NCI-H460 (cell line): ENCODE measurements at regions not wholly inside any gene's neighbourhood (a gene's known extent, or its start where the extent isn't known, plus 50 kb on each side); places are given as distances from the start of the nearest gene placed in this dataset.

ENCODE experiments used
- DNase-seq: peaks from one replicate; pipeline ENCODE4 v3.0.0-alpha.2; 2016; ENCODE audit warnings: low read depth; ENCODE audit errors: extremely low read depth

DNA sequence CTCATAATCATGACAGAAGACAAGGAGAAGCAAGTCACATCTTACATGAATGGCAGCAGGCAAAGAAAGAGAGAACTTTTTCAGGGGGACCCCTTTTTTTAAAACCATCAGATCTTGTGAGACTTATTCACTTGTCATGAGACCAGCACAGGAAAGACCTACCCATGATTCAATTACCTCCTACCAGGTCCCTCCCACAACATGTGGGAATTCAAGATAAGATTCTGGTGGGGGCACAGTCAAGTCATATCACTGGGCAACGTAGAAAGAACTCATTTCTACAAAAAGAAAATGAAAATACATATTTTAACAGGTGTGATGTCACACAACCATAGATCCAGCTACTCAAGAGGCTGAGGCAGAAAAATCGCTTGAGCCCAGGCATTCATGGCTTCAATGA is 304.1 kb downstream of the IPMK start:
- DNase-seq, result no peak

DNA sequence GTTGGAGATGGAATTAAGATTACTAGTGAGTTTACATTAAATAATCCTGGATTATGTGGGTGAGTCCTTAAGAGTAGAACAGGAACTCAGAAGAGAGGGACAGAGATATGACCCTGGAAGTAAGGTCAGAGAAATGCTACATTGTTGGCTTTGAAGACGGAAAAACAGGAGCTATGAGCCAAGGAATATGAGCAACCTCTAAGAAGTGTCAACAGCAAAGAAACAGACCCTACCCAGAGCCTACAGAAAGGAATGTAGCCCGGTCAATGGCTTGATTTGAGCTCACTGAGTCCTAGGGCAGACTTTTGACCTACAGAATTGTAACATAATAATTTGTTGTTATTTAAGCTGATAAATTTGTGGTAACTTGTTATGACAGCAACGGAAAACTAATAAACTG is 304.9 kb downstream of the IPMK start:
- no peak for DNase-seq

DNA sequence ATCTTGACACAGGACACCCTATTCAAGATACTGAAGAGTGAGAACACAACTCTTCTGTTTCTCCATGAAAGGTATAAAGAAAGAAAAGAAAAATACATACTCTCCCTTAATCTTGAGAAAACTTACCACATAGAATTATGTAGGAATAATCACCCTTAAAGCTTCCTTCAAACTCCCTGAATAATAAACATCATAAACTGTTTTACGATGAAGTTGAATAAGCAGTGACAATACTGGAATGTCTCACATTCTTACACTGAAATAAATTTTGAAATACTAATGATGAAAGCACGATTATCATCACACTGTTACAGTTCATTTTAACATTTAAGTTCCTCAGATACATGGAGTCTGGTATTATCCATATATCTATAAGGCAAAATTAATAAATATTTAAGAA is 306.2 kb downstream of the IPMK start:
- DNase-seq, result no peak

DNA sequence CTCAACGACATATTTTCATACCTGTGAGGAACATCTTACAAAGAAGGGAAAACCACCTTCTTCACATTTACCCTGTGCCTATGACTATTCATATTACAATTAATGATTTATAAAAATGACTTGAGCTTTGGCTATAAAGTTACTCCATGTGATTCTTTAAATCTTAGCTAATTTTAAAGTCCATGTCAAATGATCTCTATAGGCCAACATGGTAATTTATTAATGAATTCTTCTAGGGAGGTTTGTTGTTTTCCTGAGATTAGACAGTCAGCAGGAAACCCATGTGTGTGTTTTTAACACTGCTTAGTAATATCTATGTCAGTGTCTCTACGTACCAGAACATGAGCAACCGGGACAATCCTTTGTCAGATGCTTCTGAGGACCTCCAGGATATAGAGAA is 307.3 kb downstream of the IPMK start:
- DNase-seq, result no peak

DNA sequence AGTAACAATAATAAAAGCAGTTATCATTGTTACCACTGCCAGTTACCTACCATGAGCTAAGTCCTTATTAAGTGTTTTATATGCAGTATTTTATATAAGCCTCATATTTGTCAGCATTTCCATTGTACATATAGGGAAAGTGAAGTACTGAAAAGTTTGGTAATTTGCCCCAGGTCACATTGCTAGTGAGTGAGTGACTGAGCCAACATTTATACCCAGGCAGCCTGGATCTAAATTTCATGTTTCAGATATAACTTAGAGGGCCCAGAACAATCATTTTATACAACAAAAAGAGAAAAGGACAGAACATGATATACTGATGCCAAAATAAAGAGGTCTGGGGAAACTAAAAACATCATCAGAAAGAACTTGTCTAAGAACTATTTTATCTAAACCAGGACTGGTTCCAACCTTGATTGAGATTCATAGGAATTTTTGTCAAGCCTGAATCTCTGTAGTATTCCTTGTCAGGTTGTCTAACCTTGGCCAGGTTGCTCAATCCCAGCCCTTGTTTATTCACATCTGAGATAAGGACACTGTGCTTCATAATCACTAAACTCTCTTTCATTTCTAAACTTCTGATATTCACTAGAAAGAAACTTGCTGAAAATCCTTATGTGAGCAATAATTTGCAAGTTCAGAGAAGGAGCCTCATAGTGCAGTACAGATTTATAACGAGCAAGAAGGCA is 308.2 kb downstream of the IPMK start:
- no peak for DNase-seq

DNA sequence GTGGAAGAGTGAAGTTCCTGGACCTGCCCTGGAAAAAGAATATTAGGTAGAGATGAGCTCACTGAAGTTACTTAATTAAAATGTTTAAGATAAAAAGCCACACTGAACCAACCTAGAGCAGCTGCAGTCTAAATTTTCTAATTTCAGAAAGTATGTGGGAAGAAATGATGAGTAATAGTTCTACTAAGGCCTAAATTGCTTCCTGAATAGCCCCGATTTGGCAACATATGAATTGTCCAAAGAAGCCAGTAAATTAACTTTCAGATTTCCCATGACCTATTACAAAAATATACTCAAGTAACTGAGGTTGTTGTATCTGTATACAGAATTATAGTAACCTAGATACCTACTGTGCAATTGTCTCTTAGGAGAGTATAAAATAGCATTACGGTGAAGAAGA is 312.6 kb downstream of the IPMK start:
- no peak for DNase-seq

DNA sequence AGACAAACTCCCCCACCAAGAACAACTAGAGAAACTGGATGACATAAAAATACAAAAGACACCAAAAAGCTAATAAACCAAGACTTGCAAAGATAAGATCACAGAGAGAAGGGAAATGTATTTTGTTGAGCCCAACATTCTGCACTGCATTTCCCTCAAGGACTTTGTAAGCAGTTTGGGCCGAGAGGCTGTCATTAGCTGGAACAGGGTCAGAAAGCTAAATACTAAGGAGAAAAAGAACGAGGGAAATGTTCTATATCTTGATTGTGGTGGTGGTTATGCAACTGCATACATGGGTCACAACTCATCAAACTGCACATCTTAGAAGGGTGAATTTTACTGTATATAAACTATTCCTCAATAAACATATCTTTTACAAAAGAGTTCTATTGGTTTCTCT is 315.0 kb downstream of the IPMK start:
- no peak for DNase-seq

DNA sequence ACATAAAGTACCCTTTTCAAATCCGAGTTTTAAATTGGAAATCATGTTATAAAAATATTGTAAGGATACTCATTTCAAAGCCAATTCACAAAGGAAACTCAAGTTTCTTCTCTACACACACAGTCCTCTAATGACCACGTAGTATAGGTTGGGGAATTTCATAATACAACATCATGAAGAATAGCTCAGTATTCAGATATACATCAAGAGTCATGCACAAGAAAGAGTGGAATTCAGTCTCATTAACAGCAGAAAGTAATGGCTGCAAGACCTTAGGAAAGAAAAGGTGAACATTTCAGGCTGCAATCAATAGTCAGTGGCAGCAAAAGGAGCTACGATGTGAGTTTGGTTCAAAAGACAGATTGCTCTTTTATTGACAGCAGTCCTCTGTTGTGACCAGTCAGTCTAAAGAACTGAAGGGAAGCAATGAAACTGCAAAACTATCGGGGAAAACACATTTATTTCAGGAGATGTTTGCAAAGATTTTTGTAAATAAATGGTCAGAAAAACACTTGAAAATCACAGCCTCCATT is 317.2 kb downstream of the IPMK start:
- DNase-seq, result no peak

DNA sequence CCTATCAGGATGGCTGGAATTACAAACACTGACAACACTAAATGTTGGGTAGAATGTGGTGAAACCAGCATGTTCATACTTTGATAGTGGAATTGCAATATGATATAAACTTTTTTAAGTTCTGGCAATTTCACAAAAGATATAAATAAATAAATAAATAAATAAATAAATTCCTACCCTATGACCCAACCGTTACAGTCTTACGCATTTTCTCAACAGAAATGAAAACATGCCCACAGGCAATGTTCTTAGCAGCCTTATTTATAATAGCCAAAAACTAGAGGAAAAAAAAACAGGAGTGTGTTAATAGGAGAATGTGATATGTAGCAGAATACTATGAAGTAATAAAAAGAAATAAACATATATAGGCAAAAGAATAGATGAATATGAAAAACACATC is 318.9 kb downstream of the IPMK start:
- DNase-seq, result peak; percentile 27

DNA sequence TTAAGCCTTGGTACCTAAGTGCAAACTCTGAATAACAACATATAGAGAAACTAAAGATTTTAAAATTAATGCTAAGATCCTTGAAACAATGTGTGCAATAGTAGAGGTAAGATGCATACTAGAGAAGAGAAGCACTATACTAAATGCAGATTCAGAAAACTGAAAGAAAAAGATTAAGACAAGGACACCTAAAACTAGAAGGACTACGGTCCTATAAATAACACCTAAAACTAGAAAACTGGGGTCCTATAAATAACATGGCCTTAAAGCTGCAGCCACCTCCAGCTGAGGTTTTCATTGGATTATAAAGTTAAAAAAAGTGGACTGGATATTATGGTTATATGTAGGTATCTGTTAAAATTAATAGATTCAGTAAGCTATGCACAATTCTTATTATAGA is 320.9 kb downstream of the IPMK start:
- DNase-seq, result no peak

DNA sequence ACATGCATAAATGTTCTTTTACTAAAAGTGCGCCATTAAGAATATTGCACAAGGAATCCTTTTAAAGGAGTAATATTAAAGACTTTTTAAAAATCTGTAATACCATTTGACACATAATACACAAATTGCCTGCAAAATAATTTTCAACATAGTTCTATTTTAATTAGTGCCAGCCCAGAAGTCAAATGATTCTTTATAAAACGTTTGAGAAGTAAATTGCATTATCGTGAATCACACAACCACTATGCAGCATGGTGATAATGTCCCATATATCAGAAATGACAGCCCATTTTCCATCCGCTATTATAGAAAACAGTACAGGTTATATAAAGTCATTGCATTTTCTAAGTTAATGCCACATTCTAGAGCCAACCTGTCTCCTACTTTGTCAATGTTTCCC is 324.0 kb downstream of the IPMK start:
- no peak for DNase-seq

DNA sequence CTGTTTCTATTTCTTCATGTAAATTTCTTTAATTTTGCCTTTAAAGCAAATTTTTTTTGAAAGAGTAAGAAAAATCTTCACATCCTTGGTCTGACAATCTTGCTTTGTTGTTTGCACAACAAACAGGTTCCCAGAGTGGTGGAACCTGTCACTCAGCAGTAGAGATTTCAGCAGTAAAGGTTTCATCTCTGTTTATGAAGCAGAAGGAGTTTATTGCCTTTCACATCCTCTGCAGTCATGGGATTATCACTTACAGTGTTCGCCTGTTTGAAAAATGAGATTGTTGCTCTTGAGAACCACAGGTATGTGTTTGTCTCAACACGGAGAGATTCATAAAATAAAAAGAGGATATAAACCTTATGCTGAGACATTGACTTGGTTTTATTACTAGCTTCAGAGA is 342.6 kb downstream of the IPMK start:
- DNase-seq, result no peak

DNA sequence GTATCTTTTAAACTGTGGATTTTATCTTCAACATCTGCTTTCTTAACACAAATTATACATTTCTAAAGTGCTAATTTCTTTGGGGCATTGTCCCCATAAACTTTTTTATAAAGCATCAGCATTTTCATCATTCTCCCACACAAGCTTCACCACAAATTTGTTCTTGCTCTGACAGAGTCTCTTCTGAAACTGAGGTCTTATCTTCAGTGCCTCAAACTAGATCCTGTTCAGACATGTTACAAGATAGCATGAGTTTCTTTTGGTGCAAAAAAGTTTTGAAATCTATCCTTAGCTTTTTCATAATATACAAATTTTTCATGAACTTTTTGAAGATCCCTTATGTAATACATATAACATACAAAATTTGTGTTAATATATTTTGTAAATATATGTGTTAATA is 346.6 kb downstream of the IPMK start:
- no peak for DNase-seq

DNA sequence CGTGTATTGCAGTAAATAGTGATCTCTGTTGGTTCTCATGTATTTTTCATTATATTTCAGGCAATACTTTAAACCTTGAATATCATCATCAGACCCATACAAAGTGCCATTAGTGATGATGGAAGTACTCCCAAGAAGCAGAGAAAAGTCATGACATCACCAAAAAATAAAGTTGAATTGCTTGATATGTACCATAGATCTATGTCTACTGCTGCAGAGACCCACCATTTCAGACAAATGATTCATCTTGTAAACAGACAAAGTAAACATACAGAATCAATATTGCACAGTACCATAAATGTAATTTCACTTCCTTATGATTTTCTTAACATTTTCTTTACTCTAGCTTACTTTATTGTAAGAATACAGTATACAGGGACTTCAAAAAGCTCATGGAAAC is 347.8 kb downstream of the IPMK start:
- DNase-seq, result peak; percentile 3

DNA sequence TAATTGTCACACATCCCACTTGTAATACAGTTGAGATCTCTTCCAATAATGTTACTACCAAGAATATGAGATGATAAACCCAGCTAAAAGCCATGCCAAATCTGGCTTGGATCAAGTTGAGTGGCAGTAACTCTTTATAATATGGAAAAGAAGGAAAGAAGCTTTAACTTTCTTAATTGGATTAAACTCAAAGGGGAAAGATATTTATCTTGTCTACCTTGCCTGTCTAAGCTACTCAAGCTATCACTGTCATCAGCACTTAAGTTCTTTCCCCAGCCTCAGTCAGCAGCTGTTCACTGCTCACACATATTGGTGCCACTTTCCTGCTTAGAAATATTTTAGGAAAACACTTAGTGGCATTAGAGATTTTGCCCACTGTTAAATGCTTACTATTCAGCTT is 350.7 kb downstream of the IPMK start:
- no peak for DNase-seq

DNA sequence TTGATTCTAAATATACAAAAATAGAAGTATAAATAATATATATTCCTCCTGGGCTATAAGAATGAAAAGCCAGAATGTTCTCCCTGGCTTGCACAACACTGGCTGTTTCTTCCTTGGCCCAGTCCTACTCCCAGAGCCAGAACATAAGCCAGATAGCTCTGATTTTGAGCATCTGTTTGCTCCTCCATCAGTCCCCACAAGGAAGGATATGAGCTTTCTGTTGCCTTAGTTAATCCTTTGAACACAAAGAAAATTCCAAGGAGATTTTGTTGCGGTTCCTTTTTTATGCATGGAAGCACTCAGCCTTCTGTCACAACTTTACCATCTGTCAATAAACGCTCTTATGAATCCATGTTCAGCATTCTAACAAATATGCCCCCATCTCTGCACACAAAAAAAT is 361.8 kb downstream of the IPMK start:
- DNase-seq, result no peak

DNA sequence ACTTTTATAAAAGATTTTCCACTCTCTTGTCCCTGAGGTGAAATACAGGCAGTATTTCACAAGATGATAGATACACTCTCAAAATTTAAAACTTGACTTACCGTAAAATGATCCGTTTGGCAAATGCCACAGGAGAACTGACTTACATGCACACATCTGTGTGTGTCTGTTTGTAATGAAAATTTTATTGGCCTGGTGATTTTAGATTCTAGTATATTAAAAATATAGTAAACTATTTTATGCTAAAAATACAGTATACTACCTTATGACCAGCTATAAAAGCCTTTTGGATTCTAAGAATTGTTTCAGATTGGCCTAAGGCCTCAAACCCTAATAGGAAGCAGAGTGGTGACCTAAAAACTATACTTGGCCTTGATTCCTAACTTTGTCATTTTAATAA is 362.7 kb downstream of the IPMK start:
- DNase-seq, result no peak

DNA sequence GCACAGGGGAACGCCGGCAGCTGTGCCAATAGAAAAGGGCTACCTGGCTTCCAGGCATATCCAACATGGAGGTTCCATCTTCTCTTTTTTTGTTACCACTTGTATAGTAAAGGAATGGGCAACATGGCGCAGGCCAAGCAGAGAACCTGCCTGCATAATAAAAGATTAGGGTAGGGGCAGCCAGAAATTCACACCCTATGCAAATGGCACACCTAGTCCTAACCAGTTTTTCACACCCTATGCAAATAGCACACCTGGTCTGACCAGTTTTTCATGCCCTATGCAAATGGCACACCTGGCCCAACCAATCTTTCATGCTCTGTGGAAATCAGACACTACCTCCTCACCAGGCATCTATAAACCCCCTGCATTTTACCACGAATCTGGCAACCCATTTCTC is 369.5 kb downstream of the IPMK start:
- DNase-seq, result no peak

DNA sequence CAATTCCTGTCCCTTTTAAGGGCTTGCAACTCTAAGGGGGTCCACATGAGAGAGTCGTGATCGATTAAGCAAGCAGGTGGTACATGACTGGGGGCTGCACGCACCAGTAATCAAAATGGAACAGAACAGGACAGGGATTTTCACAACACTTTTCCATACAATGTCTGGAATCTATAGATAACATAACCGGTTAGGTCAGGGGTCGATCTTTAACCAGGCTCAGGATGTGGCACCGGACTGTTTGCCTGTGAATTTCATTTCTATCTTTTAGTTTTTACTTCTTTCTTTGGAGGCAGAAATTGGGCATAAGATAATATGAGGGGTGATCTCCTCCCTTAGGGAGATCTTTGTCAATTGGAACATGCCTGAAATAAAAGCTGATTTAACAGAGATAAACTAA is 370.1 kb downstream of the IPMK start:
- DNase-seq, result no peak

DNA sequence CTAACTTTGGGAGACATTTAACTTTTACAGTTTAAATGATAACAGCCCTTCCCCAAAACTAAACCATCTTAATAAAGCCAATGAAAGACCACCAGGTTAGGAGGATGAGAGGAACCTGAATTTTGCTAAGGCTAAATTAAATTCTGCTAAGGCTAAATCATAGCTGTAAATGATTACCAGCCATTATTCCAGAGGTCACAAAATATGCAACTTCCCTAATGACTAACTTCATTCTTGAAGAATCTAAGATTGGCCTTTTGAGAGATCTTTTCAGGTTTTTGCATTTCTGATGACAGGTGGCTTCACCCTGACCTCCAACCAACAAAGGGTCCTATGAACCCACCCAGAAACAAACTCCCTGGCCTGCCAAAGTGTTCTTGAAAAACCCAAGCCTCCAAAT is 373.3 kb downstream of the IPMK start:
- no peak for DNase-seq

DNA sequence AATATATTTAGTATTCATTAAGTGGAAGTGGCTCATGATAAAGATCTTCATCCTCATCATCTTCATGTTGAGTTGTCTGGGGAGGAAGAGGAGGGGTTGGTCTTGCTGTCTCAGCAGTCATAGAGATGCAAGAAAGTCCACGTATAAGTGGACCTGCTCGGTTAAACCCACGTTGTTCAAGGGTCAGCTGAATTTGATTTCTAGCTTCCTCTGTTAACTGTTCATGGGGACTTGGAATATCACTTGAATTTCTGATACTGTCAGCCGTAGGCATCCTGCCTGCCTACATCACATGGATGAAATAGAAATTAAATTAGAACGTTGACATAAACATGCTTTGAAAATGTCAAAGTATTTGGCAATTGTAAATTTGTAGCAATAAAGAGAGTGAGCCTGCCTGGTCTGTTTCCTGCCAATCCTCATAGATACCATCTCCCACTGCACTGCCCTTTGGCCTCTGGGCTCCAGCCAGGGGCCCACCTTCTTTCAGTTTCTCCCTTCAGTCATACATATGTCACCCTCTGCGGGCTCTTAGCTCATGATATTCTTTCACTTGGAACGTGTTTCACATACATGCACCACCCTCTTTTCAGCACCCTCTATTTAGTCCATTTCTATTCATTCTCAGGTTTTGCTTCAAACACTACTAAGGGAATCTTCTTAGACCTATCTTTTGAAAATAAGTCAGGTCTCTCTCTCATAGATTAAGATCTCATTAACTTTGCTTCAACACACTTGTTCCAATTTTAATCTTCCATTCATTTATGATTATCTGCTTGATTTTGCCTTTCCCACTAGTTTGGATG is 376.3 kb downstream of the IPMK start:
- no peak for DNase-seq

DNA sequence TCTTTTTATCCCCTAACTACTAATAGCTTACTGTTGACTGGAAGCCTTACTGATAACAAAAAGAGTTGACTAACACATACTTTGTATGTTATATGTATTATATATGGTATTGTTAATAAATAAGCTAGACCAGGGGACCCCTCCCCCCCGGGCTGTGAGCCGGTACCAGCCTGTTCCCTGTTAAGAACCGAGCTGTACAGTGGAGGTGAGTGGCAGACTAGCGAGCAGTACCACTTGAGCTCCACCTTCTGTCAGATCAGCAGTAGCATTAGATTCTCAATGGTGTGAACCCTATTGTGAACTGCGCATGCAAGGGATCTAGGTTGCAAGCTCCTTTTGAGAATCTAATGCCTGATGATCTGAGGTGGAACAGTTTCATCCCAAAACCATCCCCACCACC is 377.0 kb downstream of the IPMK start:
- no peak for DNase-seq
